WTC11 (cell line): ENCODE measurements at regions not wholly inside any gene's neighbourhood (a gene's known extent, or its start where the extent isn't known, plus 50 kb on each side); places are given as distances from the start of the nearest gene placed in this dataset.

Source experiments
- ATF3 ChIP-seq: sonication (generic); formaldehyde crosslinking; conservative IDR thresholded peaks from 2 replicates; pipeline ENCODE4 v1.8.1; 2022; ENCODE audit warnings: mild to moderate bottlenecking, missing genetic modification reagents
- CTCF ChIP-seq: fragments of 200-600 bp; IDR thresholded peaks from 2 replicates; pipeline ENCODE4 v1.8.0; 2022; ENCODE audit warnings: antibody characterized with exemption
- IRF2 ChIP-seq: sonication (generic); formaldehyde crosslinking; IDR thresholded peaks from 2 replicates; pipeline ENCODE4 v1.8.0; 2022; ENCODE audit warnings: low read depth, missing genetic modification reagents, borderline replicate concordance
- JAZF1 ChIP-seq: fragments of 250-450 bp; sonication (Bioruptor Pico); IDR thresholded peaks from 2 replicates; pipeline ENCODE4 v1.9.0; 2021; ENCODE audit warnings: moderate library complexity, mild to moderate bottlenecking, inconsistent platforms
- MXD4 ChIP-seq: fragments of 250-450 bp; sonication (Bioruptor Pico); IDR thresholded peaks from 2 replicates; pipeline ENCODE4 v1.8.0; 2021; ENCODE audit warnings: mild to moderate bottlenecking, moderate library complexity, borderline replicate concordance
- SP1 ChIP-seq: sonication (generic); formaldehyde crosslinking; conservative IDR thresholded peaks from 2 replicates; pipeline ENCODE4 v1.8.1; 2022; ENCODE audit warnings: missing genetic modification reagents

GRCh38 chr2:209114588-209115240 lies 309.1 kb upstream of the MAP2 start:
- TF ChIP-seq JAZF1 (CRISPR knock-in tag) (no peak), CTCF (no peak), ATF3 (CRISPR knock-in tag) (no peak), SP1 (CRISPR knock-in tag) (no peak), IRF2 (CRISPR knock-in tag) (no peak), MXD4 (CRISPR knock-in tag) (no peak)
